ENCODE measurements at regions not wholly inside any gene's neighbourhood (a gene's known extent, or its start where the extent isn't known, plus 50 kb on each side); places are given as distances from the start of the nearest gene placed in this dataset.

DNA sequence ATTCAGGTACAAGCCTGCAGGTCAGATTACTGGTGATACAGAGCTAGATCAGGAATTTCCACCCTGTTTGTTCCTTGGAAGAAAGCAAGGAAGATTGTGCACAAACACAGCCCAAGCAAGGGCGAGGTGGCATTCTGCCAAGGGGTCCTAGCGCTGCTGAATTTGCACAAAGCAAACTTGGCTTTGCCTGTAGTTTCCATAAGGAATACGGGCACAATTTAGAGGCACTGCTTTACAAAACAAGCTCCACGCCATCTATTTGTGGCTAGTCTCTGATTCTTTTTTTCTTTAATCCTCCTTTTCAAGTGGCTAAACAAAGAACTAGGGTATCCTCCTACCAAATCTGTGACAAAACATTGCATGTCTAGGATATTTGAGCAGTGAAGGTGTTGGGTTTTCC lies 195.5 kb upstream of the ACVR2A start:
- no peak for DNase-seq (ENCODE audit: low spot score)

DNA sequence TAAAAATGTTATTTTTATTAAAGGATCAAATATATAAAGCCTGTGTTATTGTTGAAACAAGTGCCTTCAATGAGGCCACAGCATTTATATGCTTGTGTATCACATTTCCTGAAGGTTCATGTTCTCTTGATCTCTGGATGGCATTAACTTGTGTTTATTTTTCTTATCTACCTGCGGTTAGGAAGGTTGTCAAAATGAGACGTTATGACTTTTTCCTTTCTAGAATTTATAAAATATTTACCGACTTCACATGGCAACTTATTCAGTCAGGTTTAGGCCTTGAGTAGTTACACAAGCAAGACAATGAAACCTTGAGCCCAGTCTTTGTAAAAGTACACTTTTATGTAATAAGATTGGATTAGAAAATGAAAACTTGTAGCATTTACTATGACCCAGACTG lies 196.4 kb upstream of the ACVR2A start:
- DNase-seq (ENCODE audit: low spot score) = no peak

DNA sequence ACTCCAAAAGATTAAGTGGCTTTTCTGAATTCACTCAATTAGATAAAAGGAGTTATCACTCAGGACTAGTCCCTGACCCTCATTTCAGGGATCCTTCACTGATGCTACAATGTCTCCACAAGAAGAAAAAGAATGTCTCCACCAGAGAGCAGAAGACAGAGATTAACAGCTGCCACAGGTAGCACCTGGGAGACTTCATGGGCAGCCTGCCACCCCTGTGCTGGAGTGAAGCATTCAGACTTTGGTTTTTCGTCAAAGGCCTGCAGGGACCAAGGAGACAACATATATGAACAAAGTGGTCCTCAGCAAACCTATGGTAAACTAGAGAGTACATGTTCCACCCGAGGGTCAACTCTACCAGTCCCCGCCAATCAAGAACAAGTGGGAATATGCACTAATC lies 197.0 kb upstream of the ACVR2A start:
- DNase-seq (ENCODE audit: low spot score) = no peak

DNA sequence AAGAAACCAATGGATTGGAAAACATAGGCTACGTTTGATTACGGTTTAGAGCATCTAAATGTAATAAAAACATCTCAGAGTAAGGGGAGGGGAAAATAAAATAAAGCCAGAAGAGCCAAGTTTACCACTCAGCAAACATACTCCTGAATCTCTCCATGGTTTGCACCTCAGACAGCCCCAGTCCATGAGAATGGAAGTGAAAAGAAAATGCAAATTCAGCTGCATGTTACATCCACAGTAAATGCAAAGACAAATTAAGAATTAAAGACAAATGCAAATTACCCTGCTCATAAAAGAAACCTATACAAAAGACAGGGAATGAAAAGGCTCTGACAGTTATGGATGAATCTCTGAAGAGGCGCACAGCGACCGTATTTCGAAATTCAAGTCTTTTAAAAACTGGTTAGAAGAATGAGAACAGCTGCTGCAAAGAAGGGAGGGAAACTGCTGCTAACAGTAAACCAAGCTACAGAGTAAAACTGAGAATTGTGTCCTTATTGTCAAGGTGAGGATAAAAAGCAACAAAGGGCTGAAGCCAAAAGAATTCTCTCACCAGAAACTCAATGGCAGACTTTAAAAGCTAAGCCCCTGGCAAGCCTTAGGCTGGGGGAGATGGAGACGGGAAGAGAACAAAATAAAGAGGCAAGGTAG lies 197.9 kb upstream of the ACVR2A start:
- no peak for DNase-seq (ENCODE audit: low spot score)

DNA sequence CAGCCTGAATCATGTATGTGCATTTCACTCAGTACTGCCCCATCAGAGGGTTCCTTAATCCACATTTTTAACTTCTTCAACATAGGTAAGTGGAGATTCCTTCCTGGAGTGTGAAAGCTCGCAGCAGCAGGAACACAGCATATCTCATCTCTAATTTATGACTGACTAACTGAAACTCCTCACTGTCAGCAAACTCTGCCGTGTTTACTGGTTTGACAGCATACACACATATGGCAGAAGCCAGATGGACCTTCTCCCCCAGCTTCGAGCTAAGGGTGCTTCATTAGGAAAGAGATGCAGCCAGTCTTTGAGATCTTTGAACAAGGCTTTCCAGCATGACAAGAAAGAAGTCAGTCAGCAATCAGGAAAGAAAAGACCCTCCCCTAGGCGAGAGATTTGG lies 200.3 kb upstream of the ACVR2A start:
- no peak for DNase-seq (ENCODE audit: low spot score)

DNA sequence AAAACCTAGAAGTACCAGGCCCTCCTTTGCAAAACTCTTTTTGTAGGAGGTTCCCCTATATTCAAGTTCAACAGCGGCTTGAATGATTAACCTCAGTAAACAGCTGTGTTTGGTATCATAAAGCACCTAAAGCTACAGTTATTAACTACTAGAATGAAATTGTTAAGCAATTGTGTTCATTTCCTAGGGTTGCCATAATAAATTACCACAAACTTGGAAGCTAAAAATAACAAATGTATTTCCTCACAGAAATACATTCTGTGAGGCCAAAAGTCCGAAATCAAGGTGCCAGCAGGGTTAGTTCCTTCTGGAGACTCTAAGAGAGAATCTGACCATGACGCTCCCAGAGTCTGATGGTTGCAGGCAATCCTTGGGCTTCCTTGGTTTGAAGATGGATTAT lies 202.1 kb upstream of the ACVR2A start:
- no peak for DNase-seq (ENCODE audit: low spot score)

DNA sequence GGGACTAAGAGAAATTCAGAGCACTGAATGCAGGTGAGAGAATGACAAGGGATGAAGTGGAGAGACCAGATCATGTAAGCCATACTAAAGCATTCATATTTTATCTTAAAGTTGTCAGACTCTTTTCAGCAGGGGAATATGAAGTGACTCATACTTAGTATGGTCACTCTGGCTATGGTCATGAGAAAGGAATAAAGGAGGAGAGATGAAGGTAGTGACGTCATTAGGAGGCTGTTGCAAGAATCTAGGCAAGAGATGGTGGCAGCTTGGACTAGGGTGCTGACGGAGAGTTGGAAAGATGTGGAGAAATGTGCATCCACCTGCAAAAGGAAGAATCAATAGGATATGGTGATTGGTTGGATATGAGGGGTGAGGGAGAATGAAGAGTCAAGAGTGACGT lies 203.2 kb upstream of the ACVR2A start:
- no peak for DNase-seq (ENCODE audit: low spot score)

DNA sequence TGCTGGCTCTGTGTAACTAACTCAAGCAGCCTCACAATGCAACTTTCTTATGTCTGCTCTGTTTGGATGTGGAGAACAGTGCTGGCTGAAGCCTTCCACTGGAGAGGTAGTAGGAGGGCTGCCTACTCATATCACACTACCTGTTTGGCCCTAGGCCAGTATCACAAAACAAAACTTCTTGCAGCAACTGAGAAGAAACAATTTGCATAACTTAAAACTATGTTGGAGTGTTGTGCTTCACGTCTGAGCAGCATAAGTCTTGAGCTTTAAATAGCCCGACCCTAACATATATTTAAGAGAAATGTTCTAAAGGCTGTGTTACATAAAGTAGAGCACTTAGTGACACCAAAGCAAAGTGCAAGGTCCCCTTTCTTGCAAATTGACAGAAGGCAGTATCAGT lies 204.9 kb upstream of the ACVR2A start:
- DNase-seq (ENCODE audit: low spot score) = no peak

DNA sequence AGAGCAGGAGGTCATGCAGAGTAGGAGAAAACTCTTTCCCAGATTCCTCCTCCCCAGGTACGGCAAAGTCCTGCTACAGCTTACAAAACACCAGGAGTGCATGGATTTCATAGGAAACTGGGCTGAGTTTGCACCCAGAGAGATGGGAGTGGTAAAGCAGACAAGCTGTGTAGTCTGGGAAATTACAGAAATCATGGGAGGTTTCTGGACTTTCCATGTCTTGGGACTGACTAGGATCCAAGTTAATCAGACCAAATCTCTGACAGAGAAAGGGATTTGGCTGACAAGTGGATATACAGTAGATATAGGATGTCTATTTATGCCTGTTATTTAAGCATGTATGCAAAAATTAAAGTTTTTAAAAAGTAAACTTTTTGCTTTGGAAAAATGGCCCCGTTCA lies 205.4 kb upstream of the ACVR2A start:
- DNase-seq (ENCODE audit: low spot score) = no peak

DNA sequence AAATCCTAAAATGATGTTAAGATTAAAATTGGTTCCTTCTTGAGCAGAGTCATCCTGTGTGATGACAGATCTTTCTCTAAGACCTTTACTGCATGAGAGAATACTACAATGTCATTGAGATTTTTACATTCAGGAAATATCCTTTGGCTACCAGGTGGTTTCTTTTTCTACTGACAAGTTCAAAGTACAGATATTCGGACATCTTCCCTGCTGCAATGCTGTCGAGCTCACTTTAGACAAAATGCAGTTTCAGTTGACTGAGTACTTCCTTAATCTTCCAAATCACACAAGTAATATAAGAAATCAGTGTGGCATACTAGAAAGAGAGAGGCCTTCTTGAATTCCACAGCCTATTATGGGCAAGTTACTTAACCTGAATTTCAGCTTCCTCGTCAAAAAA lies 207.9 kb upstream of the ACVR2A start:
- DNase-seq (ENCODE audit: low spot score) = no peak

DNA sequence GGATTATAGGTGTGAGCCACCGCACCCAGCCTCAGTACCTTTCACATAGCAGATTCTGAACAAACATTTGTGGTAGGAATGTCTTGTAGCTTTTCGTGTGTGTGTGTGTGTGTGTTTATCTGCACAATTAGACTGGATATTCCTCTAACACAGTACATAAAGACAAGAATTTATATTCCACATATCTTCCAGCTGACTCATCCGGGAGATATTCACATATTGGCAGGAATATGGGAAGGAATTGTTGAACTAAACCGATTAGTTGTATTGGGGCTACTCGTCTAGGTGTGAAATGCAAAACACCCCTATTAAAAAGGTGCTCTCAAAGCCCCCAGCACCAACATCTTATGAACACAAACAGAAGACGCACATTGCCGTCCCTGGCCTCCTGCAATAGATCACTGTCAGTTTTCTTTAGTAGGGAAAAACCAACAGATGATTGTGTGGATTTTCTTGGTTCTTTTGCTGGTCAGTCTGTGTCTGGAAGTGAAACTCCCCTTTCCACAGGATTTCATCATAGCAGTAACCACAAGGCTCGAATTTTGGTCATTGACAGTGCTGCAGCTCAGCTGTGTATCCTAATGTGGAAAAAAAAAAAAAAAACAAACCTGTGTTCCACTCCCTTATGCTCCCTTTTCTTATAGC lies 208.5 kb upstream of the ACVR2A start:
- no peak for DNase-seq (ENCODE audit: low spot score)

DNA sequence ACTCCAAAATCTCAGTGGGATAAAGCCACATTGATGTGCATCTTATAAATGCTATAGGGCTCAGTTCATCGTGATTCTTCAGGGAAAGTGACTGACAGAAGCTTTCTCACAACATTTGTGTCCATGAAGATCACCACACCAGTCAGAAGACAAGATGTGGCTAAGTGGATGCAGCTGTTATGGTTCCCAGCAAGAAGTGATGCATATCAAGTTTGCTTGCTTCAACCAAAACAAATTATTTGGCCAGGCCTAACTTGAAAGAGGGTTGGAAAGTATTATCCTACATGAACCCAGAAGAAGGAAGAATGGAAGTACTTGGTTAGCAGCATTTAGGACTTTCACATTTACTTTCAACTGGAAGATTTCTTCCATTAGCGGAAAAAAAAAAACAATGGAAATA lies 210.0 kb upstream of the ACVR2A start:
- no peak for DNase-seq (ENCODE audit: low spot score)

DNA sequence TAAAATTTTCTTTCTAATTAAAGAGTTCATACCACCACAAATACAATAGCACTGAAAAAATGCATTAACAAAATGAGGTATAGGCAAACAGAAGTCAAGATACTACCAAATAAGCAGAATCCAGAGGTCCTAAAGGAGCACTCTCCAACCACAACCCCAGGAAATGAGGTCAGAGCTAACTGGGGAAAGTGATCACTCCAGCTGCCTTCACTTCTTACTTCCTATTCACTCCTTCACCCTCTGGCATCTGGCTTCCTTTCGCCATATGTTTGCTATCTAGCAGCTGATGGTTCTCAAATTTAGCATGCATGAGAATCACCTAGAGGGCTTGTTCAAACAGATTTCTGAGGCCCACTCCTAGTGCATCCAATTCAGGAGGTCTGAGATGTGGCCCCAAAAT lies 212.6 kb upstream of the ACVR2A start:
- DNase-seq (ENCODE audit: low spot score) = no peak

DNA sequence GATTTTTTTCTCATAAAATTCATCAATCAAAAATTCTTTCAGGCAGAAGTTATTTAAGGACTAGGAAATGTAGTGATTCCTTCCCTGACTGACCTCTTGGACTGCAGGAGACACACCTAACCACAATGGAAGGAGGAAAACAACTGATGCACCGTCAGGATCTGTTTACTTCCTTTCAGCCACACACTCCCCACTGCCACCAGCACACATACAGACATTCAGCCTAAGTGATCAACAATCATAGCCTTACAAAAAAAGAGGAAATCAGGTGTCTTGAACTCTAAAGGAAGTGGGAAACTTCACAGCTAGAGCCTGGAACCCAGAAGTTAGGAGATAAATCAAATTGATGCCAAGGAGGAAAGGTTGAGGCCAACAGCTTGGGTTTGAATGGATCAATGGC lies 213.5 kb upstream of the ACVR2A start:
- no peak for DNase-seq (ENCODE audit: low spot score)

DNA sequence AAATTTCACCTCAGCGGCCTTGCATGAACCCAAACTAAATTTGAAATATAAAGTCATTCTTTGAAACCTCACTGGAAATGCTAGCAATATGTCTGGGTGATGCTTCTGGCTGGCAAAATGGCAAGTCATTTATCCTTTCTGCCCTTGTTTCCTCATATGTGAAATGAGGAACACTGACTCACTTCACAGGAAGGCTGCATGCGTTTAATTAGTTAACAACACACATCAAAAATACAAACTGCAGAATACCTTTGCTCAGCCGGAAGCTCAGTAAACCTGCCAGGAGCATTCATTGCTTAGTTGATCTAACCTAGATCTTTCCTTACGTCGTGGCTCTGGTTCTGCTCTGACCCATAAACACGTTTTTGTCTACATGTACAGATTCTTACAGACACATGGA lies 214.2 kb upstream of the ACVR2A start:
- DNase-seq (ENCODE audit: low spot score) = no peak

DNA sequence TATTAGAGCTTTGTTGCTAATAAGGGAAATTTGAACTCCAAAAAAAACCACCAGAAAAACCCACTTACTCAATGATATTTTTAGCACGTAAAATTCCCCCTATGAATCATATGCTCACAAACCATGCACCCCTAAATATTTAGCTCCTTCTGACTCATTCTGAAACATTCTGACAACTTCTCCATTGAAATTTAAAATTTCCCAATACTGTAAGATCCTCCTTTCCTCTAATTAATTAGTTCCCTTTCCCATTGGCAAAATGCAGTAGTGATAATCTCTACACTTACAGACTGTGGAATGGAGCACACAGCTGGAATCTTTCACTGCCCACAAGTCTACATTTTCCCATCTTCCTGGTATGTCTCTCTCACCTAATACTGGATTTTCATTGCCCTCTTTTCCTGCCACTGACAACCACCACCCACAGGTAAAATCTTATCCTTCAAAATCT lies 215.8 kb upstream of the ACVR2A start:
- no peak for DNase-seq (ENCODE audit: low spot score)

DNA sequence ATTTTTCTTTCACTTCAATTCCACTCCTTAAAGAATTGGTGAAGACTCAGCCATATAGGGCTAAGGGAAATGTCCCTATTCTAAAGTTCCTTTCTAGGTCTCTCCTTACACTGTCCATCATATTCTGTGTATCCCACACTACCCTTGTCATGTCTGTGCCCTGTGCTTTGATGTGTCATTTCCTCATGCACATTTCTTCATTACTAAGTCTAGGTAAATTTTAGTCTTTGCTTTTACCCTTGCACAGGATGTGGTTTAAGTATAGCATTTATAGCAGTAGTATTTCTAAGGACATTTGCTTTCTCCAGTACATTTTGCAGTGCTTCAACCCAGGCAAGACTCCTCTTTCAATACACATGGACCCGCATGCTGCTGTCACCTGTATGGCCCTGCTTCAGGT lies 221.5 kb upstream of the ACVR2A start:
- no peak for DNase-seq (ENCODE audit: low spot score)

DNA sequence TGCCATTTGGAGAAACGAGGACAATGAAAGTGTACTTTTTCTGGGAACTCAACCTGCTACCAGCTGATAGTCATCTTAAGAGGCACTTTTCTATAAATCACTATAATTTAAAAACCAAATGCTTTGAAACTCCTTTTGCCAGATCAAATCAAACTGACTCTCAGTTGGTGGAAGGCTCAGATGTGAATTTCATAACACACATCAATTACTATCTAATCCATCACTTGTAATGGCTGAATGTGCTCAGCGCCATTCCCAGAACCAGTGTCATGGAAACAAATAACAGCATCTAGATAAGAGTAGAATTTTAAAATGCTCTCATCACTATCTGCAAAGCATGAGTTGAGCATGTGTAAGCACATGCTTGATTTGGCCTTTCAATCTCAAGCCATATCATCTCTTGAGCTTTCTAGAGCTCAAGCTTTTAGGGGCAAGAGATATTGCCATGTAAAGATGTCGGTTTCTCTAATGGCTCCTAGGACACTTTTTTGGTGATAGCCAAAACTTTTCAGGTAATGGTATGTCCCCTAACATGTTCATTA lies 223.1 kb upstream of the ACVR2A start:
- no peak for DNase-seq (ENCODE audit: low spot score)

DNA sequence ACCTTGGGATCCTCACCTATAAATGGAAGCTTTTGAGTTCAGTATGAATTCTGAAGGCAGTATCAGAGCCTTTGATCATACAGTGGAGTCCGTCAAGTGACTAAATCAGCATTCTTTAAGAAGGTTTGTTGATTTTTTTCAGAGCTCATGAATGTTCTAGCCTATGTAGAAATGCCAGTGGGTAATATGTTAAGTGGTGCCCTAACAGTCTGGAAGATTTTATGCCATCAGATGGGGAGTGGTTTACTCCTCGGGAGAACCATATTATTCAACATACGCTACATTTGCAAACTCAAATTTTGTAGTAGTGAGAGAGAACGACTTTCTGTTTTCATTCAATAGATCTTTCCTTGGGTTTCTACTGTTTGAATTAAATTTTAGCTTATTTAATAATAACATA lies 225.0 kb upstream of the ACVR2A start:
- DNase-seq (ENCODE audit: low spot score) = no peak

DNA sequence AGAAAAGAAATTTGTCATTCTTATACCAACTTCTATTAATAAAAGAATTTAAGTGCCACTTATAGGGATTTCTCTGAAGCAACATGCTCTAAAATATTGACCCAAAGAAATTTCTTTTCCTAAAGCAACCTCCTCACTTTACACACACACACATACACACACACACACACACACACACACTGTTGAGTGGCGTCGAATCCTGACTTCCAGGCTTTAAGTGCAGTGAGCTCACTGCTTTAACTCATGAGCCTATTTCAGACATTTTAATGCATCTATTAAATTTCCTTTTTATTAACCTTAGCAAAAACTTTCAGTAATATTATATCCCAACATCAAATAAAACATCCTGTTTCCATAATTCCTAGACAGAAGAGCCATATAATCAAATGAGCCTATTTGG lies 229.1 kb upstream of the ACVR2A start:
- no peak for DNase-seq (ENCODE audit: low spot score)

DNA sequence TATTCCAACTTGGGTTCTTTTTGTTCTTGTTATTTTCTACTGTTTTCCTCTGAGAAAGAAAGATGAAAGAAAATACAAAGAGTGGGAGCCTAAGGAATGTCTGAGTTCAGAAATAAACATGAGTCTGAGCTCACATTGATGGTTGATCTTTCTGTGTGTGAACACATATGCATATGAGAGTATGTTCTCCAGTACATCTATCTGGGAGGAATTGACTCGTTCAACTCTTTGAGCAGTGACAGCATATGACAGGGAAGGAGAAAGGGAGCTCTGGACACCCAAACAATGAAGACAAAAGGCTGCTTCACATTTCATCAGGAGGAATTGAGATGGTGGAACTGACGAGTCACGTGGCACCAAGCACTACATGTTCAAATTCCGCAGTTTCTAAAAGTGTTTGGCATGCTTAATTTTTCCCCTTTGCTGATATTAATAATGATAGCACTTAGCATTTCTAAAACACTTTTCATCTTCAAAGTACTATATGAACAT lies 229.8 kb upstream of the ACVR2A start:
- no peak for DNase-seq (ENCODE audit: low spot score)

DNA sequence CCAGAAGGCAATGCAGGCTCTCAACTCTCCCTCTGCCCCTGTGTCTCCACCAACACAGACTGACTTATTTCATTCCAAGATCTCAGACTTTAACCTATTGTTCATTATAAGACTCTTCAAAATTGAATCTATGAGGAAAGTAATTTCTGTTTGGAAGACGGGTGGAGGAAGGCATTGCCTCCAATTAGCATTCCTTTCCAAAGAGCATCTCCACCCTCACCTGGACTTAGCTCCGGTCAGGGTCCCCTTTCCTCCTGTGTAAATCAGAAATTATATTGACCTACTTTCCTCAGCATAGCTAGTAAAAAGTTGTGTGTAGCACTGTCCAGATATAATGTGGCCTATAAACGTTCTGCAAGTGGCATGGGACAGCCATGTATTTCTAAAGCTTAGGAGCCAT lies 230.4 kb upstream of the ACVR2A start:
- DNase-seq (ENCODE audit: low spot score) = no peak

DNA sequence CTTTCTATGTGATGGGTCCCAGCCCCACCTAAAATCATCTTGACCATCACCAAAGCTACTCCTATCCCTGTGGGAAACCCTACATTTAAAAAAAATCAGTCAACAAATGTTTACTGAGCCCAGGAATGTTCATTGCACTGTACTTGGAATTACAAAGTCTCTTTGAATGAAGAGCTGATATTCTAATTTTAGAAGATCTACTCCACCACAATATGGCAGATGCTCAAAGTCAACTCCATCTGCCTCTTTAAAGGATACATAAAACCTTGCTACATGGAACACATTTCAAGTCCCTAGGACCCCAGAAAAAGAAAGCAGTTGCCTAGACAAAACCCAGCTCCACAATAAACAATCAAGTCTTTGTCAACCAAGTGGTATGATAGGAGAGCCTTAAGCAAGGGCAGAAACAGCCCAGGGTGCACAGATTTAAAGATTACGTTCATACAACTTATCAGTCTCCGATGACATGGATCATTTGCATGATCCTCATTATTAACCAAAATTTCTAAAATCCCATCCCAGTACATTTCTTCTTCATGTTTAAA lies 234.3 kb upstream of the ACVR2A start:
- no peak for DNase-seq (ENCODE audit: low spot score)

DNA sequence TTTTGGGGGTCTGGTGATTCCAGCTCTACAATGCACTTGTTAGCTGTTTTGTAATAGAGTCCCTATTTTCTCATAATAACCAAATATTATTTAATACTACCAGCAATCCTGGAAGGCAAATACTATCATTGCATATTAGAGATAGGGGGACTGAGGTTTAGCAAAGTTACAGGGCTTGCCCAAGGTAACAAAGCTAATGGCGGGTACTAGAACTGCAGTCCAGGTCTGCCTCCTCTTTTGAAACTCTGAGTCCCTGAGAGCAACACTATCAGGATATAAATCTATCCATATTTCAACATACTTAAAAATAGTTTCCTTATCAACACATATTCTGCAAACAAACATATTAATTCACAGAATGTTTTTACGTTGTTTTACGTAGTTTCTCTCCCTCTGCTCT lies 235.5 kb upstream of the ACVR2A start:
- DNase-seq (ENCODE audit: low spot score) = no peak
